ENCODE measurements at regions not wholly inside any gene's neighbourhood (a gene's known extent, or its start where the extent isn't known, plus 50 kb on each side); places are given as distances from the start of the nearest gene placed in this dataset.

GRCh38 chr4:96642490-96642889 lies 802.6 kb downstream of the PDHA2 start:
- TF ChIP-seq CTCF (IDR thresholded peaks at IDR 0.05) = no peak
- TF ChIP-seq POLR2A (IDR thresholded peaks at IDR 0.05) = no peak
